Mucosa of rectum (tissue), 2 donors: ENCODE measurements at regions not wholly inside any gene's neighbourhood (a gene's known extent, or its start where the extent isn't known, plus 50 kb on each side); places are given as distances from the start of the nearest gene placed in this dataset.

ENCODE experiments used
- H3K27ac ChIP-seq, 2 donors: one replicate each; pipeline ENCODE4 v1.7.0; 2013; ENCODE audit warnings: inconsistent platforms in 2 of 2, low read depth in 2 of 2, low read length in 2 of 2
- H3K27me3 ChIP-seq, 2 donors: one replicate each; pipeline ENCODE4 v1.7.0; 2013; ENCODE audit warnings: low read length in 2 of 2; ENCODE audit not compliant: control insufficient read depth in 2 of 2, insufficient read depth in 2 of 2
- H3K36me3 ChIP-seq, 2 donors: one replicate each; pipeline ENCODE4 v1.7.0; 2013; ENCODE audit warnings: low read length in 2 of 2; ENCODE audit not compliant: control insufficient read depth in 2 of 2, insufficient read depth in 2 of 2
- H3K4me1 ChIP-seq, 2 donors: one replicate each; pipeline ENCODE4 v1.7.0; 2013; ENCODE audit warnings: low read length in 2 of 2, mild to moderate bottlenecking in 1 of 2; ENCODE audit not compliant: control insufficient read depth in 2 of 2, insufficient read depth in 2 of 2
- H3K4me3 ChIP-seq, 2 donors: one replicate each; pipeline ENCODE4 v1.7.0; 2013; ENCODE audit warnings: low read length in 2 of 2
- H3K9ac ChIP-seq, 2 donors: one replicate each; pipeline ENCODE4 v1.7.0; 2013; ENCODE audit warnings: low read length in 2 of 2, low read depth in 1 of 2, mild to moderate bottlenecking in 1 of 2
- H3K9me3 ChIP-seq, 2 donors: one replicate each; pipeline ENCODE4 v1.7.0; 2013; ENCODE audit warnings: low read length in 2 of 2; ENCODE audit not compliant: control insufficient read depth in 2 of 2
- donor health status: healthy.
- donor health status: Normal muscosa, but diverticular disease.

DNA sequence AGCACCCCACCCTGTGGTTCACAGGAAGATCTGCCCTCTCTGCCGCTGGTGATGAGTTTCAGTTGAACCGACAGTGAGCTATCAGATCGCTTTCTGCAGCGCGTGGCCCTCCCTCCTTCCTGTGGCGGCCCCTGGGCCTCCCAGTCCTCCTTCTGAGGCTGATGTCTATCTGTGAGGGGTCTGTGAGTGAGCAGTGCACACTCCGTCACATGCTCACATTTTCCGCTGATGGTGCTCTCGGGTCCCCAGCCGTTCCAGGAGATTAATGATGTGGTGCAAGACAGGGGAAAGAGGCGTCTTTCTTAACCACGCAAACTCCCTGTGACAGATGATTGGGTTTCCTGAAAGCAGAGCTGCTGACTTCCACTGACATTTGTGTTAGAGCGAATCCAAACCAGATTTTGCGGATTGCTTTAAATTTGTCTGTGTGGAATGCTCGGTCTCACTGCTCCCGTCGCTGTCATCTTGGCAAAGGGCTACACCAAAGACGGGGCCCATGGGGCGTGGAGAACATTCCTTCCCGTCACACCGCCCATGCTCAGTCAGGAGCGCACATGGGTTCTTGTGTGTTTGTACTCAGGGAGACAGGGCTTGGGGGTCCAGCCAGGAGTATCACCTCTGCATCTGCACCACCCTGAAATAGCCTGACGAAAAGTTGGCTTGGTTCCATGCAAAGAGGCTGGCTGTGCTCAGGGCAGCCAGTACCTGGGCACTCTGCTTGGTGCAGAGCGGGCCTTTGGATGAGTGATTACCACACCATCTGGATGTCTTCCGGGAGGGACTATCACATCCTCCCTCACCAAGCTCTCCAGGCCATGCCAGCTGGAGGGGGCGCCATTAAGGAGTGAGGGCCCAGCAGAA is 154.7 kb upstream of the HS6ST1 start:
- Histone ChIP-seq H3K9ac (no peak overlapping the region), H3K27ac (peak overlapping the region; percentile 32 to 39), H3K27me3 (no peaks in the 10 kb centered on the region), H3K4me3 (peak overlapping the region in 1 of 2 donors; percentile 44), H3K4me1 (peaks cover 0 to 2% of the 10 kb centered on the region in 2 donors), H3K36me3 (no peaks in the 10 kb centered on the region), H3K9me3 (peaks cover 3 to 13% of the 10 kb centered on the region in 2 donors)

DNA sequence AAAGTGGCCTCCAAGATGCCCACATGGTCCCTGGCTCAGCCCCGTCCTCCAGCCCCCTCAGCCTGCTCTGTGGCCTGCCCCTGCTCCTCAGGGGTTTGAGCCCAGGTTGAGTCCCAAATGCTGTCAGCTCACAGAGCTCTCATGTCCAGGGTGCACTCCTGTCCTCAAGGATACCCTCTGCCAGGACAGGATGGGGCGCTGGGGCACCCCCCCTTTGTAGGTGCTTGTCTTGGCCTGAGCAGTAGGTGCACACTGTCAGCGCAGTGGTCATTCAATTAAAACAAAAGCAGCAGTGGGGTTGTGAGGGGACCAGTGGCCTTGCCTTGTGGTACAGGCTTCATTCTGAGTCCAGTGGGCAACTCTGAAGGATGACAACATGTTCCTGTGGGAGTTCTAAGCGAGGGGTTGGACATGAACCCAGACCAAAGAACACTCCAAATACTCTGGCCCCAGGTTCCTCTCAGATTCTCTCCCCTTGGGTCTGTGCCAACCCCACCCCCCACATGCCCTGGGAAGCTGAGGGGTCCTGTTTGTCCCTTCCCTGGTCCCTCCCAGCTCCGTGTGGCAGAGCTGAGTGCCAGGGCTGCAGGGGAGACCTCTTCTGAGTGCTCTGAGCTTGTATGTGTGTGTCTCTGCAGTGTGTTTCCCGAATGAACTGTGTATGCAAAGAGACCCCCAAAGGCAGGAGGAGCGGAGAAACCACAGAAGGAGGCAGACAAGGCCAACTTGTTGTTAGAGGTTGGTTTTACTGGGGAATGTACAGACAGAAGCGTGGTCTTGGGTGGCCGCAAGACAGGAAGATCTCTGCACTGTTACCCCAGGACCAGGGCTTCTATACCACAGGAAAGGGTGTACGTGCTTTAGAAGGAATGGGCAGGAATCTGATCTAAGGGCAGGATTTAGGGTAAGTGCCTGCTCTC is 155.6 kb upstream of the HS6ST1 start:
- no peaks in the 10 kb centered on the region for H3K27me3 ChIP-seq
- H3K4me1 ChIP-seq = peaks cover 0 to 2% of the 10 kb centered on the region in 2 donors
- peak overlapping the region; percentile 32 to 39 for H3K27ac ChIP-seq
- no peak overlapping the region for H3K9ac ChIP-seq
- H3K36me3 ChIP-seq = no peaks in the 10 kb centered on the region
- H3K9me3 ChIP-seq = peaks cover 0 to 7% of the 10 kb centered on the region in 2 donors
- no peak overlapping the region for H3K4me3 ChIP-seq

DNA sequence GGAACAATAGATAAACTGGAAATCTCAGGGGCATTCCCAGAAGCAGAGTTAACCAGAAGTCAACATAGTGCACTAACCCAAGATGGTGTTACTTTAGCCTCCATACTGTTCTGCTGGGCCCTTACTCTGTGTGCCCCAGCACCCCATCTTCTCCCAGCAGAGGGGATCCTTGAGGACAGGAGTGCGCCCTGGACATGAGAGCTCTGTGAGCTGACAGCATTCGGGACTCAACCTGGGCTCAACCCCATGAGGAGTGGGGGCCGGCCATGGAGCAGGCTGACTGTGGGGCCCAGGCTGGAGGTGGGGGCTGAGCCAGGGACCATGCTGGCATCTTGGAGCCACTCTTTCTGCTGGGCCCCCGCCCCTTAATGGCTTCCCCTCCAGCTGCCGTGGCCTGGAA is 156.3 kb upstream of the HS6ST1 start:
- no peak overlapping the region for H3K4me3 ChIP-seq
- peaks cover 0 to 2% of the 10 kb centered on the region in 2 donors for H3K4me1 ChIP-seq
- H3K36me3 ChIP-seq = no peaks in the 10 kb centered on the region
- no peak overlapping the region for H3K9ac ChIP-seq
- no peaks in the 10 kb centered on the region for H3K27me3 ChIP-seq
- peak overlapping the region in 1 of 2 donors; percentile 16 for H3K27ac ChIP-seq
- H3K9me3 ChIP-seq = peaks cover 0 to 3% of the 10 kb centered on the region in 2 donors

DNA sequence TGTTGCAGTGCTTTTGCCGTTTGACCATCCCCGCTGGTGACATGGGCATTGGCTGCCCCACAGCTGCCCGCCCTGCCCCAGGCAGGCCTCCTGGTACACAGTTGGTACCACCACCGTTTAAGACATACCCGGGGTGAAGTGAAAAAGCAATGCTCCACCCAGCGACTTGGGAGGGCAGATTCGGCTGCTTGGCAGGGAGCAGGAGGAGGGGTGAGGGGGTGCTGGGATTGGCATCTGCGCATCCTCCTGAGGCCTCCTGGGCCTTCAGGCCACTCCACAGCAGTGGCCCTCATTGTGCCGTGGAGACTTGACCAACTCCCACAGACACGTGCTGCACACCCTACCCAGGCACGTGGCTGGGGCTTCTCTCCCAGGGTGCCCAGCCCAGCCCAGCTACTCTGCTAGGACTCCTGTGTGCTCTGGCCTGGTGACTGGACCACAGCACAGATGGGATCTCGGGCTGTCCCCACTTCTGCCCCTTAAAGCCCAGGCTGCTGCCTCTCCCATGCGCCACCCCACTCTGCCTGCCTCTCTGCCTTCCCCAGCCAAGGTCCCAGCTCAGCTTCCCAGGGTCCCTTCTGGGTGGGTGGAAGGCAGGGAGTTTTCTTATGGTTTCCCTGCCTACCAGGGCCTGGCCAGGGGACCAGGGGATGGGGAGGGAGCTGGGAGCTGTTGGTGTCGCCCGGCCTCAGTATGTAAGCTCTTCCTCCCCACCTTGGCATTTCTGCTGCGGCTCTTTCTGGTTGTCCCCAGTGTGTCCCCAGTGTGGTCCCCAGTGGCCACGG is 157.0 kb upstream of the HS6ST1 start:
- H3K4me3 ChIP-seq = no peak overlapping the region
- H3K9ac ChIP-seq = no peak overlapping the region
- H3K36me3 ChIP-seq = no peaks in the 10 kb centered on the region
- no peak overlapping the region for H3K27ac ChIP-seq
- peaks cover 0 to under 1% of the 10 kb centered on the region in 2 donors for H3K9me3 ChIP-seq
- no peaks in the 10 kb centered on the region for H3K27me3 ChIP-seq
- peaks cover 0 to 2% of the 10 kb centered on the region in 2 donors for H3K4me1 ChIP-seq

DNA sequence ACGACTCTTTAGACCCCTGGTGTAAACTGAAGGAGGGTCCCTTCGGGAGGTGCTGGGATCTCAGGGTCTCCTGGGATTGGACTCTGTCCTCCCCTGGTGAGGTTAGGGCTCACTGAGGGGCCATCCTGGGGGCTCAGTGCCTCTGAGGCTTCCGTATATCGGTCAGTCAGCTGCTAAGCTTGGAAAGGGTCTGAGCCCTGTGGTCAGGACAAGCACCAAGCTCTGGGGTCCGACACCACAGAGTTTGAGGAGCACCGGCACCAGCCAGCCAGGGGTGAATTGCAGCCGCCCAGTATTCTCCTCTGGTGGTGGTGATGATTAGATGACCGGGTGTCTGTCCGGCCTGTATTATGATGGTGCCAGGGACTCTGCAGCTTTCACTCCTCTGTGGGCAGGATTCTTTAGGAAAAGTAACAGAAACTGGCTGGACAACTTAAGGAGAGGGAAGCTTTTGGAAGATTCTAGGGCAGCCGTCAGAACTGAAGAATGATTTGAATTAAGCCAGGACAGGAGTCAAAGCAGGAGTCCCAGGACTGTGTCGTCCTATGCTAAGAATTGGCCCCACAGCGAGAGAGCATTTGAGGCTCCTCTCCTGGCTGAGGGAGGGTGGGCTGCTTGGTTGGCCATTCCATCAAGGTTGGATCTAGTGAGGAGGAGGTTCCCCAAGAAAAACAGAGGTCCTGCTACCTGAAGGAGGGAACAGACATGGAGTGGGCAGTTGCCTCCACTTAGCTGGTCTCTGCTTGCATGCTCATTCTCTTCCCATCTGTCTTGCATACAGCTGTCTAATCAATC is 158.6 kb upstream of the HS6ST1 start:
- H3K9me3 ChIP-seq = no peaks in the 10 kb centered on the region
- H3K4me1 ChIP-seq = peaks cover 0 to 2% of the 10 kb centered on the region in 2 donors
- H3K27me3 ChIP-seq = no peaks in the 10 kb centered on the region
- H3K27ac ChIP-seq = no peak overlapping the region
- no peaks in the 10 kb centered on the region for H3K36me3 ChIP-seq
- H3K9ac ChIP-seq = no peak overlapping the region
- no peak overlapping the region for H3K4me3 ChIP-seq

DNA sequence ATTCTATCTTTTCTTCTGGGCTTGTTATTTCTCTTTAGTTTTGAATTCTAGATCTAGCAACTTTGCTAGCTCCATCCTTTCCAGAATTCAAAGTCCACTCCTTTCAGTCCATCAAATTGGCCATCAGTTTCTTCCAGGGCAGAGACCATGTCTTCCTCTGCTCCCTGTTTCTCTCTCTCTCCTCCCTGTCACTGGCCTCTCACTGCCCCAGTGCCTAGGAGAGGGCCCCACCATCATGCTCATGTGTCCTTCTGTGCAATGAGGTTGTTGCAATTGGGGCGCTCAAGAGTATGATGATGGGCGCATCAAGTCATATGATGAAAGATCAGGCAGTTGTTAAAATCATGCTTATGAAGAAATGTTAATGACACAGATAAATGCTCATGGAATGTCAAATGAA is 159.2 kb upstream of the HS6ST1 start:
- H3K4me1 ChIP-seq = no peaks in the 10 kb centered on the region
- H3K4me3 ChIP-seq = no peak overlapping the region
- H3K36me3 ChIP-seq = no peaks in the 10 kb centered on the region
- no peaks in the 10 kb centered on the region for H3K27me3 ChIP-seq
- no peaks in the 10 kb centered on the region for H3K9me3 ChIP-seq
- H3K9ac ChIP-seq = no peak overlapping the region
- H3K27ac ChIP-seq = no peak overlapping the region

DNA sequence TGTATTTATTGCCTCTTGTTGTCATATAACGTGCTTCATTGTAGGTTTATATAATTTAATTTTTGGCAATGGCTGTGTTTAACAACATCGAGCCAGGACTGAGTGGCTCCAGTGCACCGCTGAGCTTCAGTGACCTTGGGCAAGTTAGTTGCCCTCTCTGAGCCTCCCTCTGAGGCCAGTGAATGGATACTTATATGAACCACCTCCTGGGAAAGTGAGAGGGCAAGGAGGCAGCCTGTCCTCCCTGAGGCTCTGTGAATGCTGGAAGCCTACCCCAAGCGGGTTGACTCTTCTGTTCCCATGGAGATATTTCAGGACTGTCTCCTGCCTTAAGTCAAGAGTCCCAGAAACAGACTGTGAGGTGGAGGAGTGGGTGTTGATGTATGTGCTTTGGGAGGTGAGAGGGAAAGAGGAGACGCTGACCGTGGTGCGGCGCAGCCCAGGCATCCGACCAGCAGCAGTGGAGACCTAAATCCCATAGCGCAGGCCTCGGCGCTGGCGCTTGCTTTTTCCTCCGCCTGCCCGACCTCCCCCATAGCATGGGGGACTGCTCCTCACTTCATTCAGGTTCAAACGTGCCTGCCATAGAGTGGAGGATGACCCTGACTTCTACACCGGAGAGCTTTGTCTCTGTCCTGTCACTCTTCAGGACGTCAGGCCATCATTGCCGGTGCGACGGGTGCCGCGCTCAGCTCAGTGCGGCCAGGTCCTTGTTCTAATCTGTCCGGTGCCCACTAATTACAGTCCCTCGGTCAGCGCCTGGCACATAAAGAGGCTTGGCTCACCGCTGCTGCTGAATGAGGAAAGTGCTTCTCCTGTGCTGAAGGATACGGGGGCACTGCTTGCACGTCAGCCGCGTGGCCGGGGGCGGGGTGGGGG is 167.3 kb upstream of the HS6ST1 start:
- Histone ChIP-seq H3K4me1 (no peaks in the 10 kb centered on the region), H3K27ac (no peak overlapping the region), H3K9ac (no peak overlapping the region), H3K27me3 (no peaks in the 10 kb centered on the region), H3K36me3 (no peaks in the 10 kb centered on the region), H3K9me3 (no peaks in the 10 kb centered on the region), H3K4me3 (no peak overlapping the region)

DNA sequence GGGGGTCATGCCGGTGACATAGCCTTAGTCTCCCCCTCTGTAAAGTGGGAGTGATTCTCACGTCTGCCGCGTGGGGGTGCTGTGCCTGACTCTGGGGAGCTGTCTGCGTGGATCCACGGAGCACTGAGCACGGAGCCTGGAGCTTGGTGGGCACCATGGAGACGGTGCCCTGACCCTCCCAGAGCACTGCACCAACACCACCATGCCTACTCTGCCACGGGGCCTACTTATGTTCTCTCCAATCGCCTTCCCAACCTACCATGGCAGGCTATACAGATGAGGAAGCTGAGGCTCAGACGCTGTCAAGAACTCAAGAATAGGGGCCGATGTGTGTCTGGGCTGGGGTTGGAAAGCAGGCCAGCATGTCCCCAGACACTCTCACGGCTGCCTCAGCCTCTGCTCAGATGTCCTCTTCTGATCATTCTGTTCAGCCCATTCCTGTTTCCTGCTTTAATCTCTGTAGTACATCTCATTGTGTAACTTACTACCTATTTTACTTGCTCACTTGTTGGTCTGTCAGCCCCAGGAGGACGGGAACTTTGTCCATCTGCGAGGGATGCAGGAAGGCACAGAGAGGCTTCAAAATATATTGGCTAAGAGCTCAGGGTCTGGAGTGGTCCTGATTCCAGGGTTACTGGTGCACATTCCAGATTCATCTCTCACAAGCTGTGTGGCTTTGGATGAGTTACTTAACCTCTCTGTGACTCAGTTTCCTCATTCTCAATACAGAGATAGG is 168.1 kb upstream of the HS6ST1 start:
- H3K27ac ChIP-seq = no peak overlapping the region
- H3K27me3 ChIP-seq = no peaks in the 10 kb centered on the region
- H3K9ac ChIP-seq = no peak overlapping the region
- H3K9me3 ChIP-seq = no peaks in the 10 kb centered on the region
- H3K4me3 ChIP-seq = no peak overlapping the region
- H3K36me3 ChIP-seq = no peaks in the 10 kb centered on the region
- no peaks in the 10 kb centered on the region for H3K4me1 ChIP-seq
